A673 (cell line): ENCODE measurements at regions not wholly inside any gene's neighbourhood (a gene's known extent, or its start where the extent isn't known, plus 50 kb on each side); places are given as distances from the start of the nearest gene placed in this dataset.

ENCODE experiments used
- BruUV-seq: library from RNA; stranded (reverse); fragments of 400-500 nt; replicated peaks from 2 replicates; lab custom pipeline; 2021; lab: Mats Ljungman, UMichigan
- CTCF ChIA-PET: fragments of 300-600 bp; sonication (Branson Sonifier 250); formaldehyde crosslinking; loops from one replicate; lab custom pipeline; 2022; ENCODE audit warnings: antibody characterized with exemption; lab: Charles Lee
- POLR2A ChIA-PET: fragments of 300-600 bp; sonication (Branson Sonifier 250); formaldehyde crosslinking; loops from one replicate; lab custom pipeline; 2022; ENCODE audit warnings: antibody characterized with exemption; ENCODE audit not compliant: low non-redundant PET; lab: Charles Lee
- DNase-seq: peaks from one replicate; pipeline ENCODE4 v3.0.0-alpha.2; 2015; ENCODE audit warnings: low spot score
- H3K27ac ChIP-seq: fragments of 200-600 bp; sonication (generic); 2 replicates; pipeline ENCODE4 v1.5.1; 2016; ENCODE audit warnings: mixed run types, low read depth, mild to moderate bottlenecking, mixed read lengths, antibody characterized with exemption, low read length; ENCODE audit not compliant: poor library complexity, severe bottlenecking
- H3K27me3 ChIP-seq: fragments of 200-600 bp; sonication (generic); replicated peaks from 2 replicates; pipeline ENCODE4 v1.6.1; 2017; ENCODE audit warnings: mixed run types, low read depth, mild to moderate bottlenecking, mixed read lengths, antibody characterized with exemption, low read length; ENCODE audit not compliant: insufficient read depth, poor library complexity
- H3K36me3 ChIP-seq: fragments of 200-600 bp; sonication (generic); 2 replicates; pipeline ENCODE4 v1.6.1; 2016; ENCODE audit warnings: mixed run types, mild to moderate bottlenecking, mixed read lengths, antibody characterized with exemption, low read length; ENCODE audit not compliant: insufficient read depth, poor library complexity, severe bottlenecking
- H3K4me1 ChIP-seq: fragments of 200-600 bp; sonication (generic); 2 replicates; pipeline ENCODE4 v1.6.1; 2017; ENCODE audit warnings: mixed run types, mild to moderate bottlenecking, mixed read lengths, antibody characterized with exemption, low read length; ENCODE audit not compliant: insufficient read depth, poor library complexity, severe bottlenecking
- H3K4me3 ChIP-seq: fragments of 200-600 bp; sonication (generic); 2 replicates; pipeline ENCODE4 v1.5.1; 2016; ENCODE audit warnings: low read depth, mixed run types, mild to moderate bottlenecking, mixed read lengths, low read length; ENCODE audit not compliant: poor library complexity, severe bottlenecking
- H3K9me3 ChIP-seq: fragments of 200-600 bp; sonication (generic); 2 replicates; pipeline ENCODE4 v1.6.1; 2016; ENCODE audit warnings: mixed run types, low read depth, mild to moderate bottlenecking, mixed read lengths, antibody characterized with exemption, low read length; ENCODE audit not compliant: poor library complexity, severe bottlenecking
- CTCF ChIP-seq: fragments of 300-800, 200-600 bp; sonication (generic); conservative IDR thresholded peaks from 2 replicates; pipeline ENCODE4 v1.5.1; 2017; ENCODE audit warnings: low read depth, mild to moderate bottlenecking, antibody characterized with exemption, low read length, moderate library complexity, mixed read lengths
- EZH2 ChIP-seq: fragments of 200-600 bp; sonication (generic); IDR thresholded peaks from 2 replicates; pipeline ENCODE4 v1.6.1; 2017; ENCODE audit warnings: borderline replicate concordance, low read depth, mild to moderate bottlenecking, mixed read lengths, antibody characterized with exemption, low read length; ENCODE audit not compliant: poor library complexity, severe bottlenecking
- intact Hi-C: fragments of 100-400 bp; cut with micrococcal nuclease; formaldehyde crosslinking; loops from one replicate; pipeline ENCODE4 v1.10.0; 2022; ENCODE audit not compliant: unreplicated experiment

DNA sequence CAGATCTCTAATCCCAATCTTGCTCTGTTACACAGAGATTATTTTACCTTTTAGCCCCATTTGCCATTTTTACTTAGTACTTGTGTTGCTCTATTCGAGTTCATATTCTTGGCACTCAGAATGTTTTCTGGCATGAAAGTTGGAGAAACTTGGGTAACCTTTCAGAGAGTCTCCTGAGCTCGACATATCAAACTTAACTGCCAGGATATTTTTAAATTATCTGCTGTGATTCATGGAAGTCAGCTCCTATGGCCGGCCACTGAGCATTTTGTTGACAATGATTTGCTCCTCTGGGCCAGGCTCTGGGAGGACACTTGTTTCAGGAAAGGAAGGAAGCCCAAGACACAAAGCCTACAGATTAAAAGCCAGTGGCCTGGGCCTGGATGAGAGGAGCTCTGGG is 396.7 kb downstream of the TNS3 start:
- BruUV-seq = no TSS peak
- no peaks in the 10 kb centered on the region for H3K9me3 ChIP-seq
- TF ChIP-seq EZH2 (no peak), CTCF (no peak)
- intact Hi-C loops = no loop called here
- H3K4me1 ChIP-seq = no peaks in the 10 kb centered on the region
- no peaks in the 10 kb centered on the region for H3K36me3 ChIP-seq
- no peak overlapping the region for H3K4me3 ChIP-seq
- no peak overlapping the region for H3K27ac ChIP-seq
- H3K27me3 ChIP-seq = peaks cover 20% of the 10 kb centered on the region
- POLR2A ChIA-PET = interaction anchor here (0.6 kb wide), 1 partner anchor 1728 kb away, joined by 6 read pairs; no protein-coding TSS in a partner anchor
- DNase-seq = no peak
- CTCF ChIA-PET = no interaction called here

DNA sequence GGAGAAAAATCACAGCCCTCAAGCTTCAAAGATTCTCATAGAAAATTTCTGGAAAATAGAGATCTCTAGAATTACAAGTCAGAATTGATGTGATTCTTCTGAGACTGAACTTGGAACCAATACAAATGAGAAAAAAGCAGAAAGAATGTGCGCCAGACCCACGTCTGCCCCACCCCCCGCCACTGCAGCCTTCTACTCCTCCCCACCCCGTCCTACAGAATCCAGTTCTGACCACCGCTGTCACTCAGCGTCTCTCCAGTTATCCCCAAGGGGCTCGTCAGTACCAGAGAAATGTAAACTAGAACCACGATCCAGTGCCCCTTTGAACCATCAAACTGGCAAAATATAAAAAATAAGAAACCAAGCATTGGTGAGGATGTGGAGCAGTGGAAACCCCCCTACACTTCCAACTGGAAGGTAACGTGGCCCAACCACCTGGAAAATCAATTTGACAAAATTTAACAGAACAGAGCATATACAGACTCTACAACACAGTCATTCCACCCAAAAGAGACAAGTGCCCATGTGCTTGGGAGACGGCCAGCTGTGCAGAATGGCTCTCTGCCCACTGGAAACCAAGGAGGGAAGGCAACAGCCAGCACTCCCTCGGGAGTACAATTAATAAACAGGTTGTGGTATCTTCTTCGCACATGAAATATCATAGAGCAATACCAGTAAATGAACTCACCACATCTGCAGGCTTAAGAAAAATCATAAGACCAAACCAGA is 397.9 kb downstream of the TNS3 start:
- Histone ChIP-seq H3K4me3 (no peak overlapping the region), H3K4me1 (no peaks in the 10 kb centered on the region), H3K27me3 (peaks cover 20% of the 10 kb centered on the region), H3K36me3 (no peaks in the 10 kb centered on the region), H3K27ac (no peak overlapping the region), H3K9me3 (no peaks in the 10 kb centered on the region)
- TF ChIP-seq EZH2 (no peak), CTCF (no peak)
- intact Hi-C loops = no loop called here
- no TSS peak for BruUV-seq
- POLR2A ChIA-PET = no interaction called here
- no peak for DNase-seq
- CTCF ChIA-PET = no interaction called here

- H3K36me3 ChIP-seq = no peaks in the 10 kb centered on the region
- no peak overlapping the region for H3K4me3 ChIP-seq
- H3K9me3 ChIP-seq = no peaks in the 10 kb centered on the region
- no peaks in the 10 kb centered on the region for H3K4me1 ChIP-seq
- no peak overlapping the region for H3K27ac ChIP-seq
- peaks cover 10% of the 10 kb centered on the region for H3K27me3 ChIP-seq
- no TSS peak for BruUV-seq
- ChIA-PET CTCF (no interaction called here), POLR2A (no interaction called here)
- intact Hi-C loops = loop anchor here (2.0 kb wide), 1 partner anchor 1259 kb away; no protein-coding TSS in a partner anchor
- TF ChIP-seq CTCF = no peak
- TF ChIP-seq EZH2 = no peak
- no peak for DNase-seq
Observed at GRCh38 chr7:47181746-47182361, 400.1 kb downstream of the TNS3 start.
